Neural progenitor cell (in vitro differentiated cells): ENCODE measurements at regions not wholly inside any gene's neighbourhood (a gene's known extent, or its start where the extent isn't known, plus 50 kb on each side); places are given as distances from the start of the nearest gene placed in this dataset.

Source experiments
- EZH2 ChIP-seq: fragments of 200-600 bp; sonication (generic); IDR thresholded peaks from 2 replicates; pipeline ENCODE4 v1.6.1; 2017; ENCODE audit warnings: antibody characterized with exemption, mild to moderate bottlenecking, moderate library complexity
- TF ChIP-seq, protein P1 (sequence below): fragments of 200-600 bp; sonication (generic); IDR thresholded peaks from 2 replicates; pipeline ENCODE4 v1.5.1; 2017; ENCODE audit warnings: antibody characterized with exemption, mild to moderate bottlenecking

- no peak for TF ChIP-seq EZH2
- TF ChIP-seq, protein P1, sequence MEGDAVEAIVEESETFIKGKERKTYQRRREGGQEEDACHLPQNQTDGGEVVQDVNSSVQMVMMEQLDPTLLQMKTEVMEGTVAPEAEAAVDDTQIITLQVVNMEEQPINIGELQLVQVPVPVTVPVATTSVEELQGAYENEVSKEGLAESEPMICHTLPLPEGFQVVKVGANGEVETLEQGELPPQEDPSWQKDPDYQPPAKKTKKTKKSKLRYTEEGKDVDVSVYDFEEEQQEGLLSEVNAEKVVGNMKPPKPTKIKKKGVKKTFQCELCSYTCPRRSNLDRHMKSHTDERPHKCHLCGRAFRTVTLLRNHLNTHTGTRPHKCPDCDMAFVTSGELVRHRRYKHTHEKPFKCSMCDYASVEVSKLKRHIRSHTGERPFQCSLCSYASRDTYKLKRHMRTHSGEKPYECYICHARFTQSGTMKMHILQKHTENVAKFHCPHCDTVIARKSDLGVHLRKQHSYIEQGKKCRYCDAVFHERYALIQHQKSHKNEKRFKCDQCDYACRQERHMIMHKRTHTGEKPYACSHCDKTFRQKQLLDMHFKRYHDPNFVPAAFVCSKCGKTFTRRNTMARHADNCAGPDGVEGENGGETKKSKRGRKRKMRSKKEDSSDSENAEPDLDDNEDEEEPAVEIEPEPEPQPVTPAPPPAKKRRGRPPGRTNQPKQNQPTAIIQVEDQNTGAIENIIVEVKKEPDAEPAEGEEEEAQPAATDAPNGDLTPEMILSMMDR, result no peak
These were observed 52.1 kb upstream of the TBC1D9 start for GRCh38 chr4:140808256-140808655.
